ENCODE measurements at regions not wholly inside any gene's neighbourhood (a gene's known extent, or its start where the extent isn't known, plus 50 kb on each side); places are given as distances from the start of the nearest gene placed in this dataset.

DNA sequence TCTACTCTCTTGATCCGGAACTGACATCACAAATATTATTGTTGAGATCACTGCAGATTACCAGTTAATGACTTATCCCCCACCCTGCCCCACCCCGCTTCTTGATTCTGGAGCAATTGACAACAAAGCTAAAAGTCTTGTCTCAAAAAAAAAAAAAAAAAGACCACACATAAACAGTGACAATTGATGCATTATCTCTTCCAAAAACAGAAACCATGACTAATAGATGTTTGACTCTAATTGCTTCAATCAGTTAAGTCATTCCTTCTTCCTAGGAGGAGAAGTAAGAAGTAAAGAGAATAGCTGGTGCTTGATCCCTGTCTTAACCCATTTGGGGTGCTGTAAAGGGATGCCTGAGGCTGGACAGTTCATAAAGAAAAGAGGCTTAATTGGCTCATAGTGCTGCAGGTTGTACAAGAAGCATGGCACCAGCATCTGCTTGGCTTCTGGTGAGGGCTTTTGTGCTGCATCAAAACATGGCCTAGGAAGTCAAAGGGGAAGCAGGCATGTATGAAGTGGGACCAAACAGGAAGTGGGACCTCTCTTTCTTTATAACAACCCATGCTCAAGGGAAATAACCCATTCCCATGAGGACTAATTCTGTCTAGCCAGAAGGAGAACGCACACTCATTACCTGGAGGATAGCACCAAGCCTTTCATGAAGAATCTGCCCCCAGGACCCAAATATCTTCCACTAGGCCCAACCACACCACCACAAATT lies 158.7 kb downstream of the TMEM167A start:
- Histone ChIP-seq H3K27ac (no peak overlapping the region), H3K9me3 (peaks cover 0 to 26% (median 23%) of the 10 kb centered on the region in 8 donors), H3K27me3 (replicated peaks in 1 of 7) (no peaks in the 10 kb centered on the region), H3K36me3 (no peaks in the 10 kb centered on the region), H3K4me3 (no peak overlapping the region), H3K4me1 (no peaks in the 10 kb centered on the region)
- DNase-seq = no peak
- TF ChIP-seq, protein P1, sequence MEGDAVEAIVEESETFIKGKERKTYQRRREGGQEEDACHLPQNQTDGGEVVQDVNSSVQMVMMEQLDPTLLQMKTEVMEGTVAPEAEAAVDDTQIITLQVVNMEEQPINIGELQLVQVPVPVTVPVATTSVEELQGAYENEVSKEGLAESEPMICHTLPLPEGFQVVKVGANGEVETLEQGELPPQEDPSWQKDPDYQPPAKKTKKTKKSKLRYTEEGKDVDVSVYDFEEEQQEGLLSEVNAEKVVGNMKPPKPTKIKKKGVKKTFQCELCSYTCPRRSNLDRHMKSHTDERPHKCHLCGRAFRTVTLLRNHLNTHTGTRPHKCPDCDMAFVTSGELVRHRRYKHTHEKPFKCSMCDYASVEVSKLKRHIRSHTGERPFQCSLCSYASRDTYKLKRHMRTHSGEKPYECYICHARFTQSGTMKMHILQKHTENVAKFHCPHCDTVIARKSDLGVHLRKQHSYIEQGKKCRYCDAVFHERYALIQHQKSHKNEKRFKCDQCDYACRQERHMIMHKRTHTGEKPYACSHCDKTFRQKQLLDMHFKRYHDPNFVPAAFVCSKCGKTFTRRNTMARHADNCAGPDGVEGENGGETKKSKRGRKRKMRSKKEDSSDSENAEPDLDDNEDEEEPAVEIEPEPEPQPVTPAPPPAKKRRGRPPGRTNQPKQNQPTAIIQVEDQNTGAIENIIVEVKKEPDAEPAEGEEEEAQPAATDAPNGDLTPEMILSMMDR (IDR thresholded peaks at IDR 0.05 in 8 of 11, conservative IDR thresholded peaks at IDR 0.05 in 3 of 11) = no peak
- WGBS, 5 donors = 80 to 94% (median 87%) methylated on average over 3 of the region's 3 CpGs
- intact Hi-C loops (cut with DNase I; ENCODE audit: low total_unique reads) = no loop called here

DNA sequence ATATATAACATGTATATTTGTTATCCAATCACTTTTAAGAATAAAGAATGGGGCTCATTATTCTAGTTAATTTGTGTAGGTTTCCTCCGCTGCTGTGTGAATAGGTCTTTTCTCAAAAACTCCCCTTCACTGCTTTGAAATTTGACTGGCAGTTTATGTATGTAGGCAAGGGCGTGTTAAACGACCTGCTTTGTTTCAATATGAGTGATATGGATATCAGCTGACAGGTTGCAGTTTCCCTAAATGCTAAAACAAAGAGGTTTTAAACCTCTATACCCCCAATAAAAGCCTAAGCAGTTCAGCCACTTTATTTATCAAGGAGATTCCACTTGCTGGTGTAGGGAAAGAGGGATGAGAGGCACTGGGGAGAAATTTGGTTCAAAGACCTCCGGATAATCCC lies 159.6 kb downstream of the TMEM167A start:
- Histone ChIP-seq H3K36me3 (no peaks in the 10 kb centered on the region), H3K4me3 (no peak overlapping the region), H3K27ac (no peak overlapping the region), H3K9me3 (peaks cover 0 to 26% (median 23%) of the 10 kb centered on the region in 8 donors), H3K27me3 (replicated peaks in 1 of 7) (no peaks in the 10 kb centered on the region), H3K4me1 (no peaks in the 10 kb centered on the region)
- intact Hi-C loops (cut with DNase I; ENCODE audit: low total_unique reads) = no loop called here
- no peak for TF ChIP-seq POLR2AphosphoS5 (IDR thresholded peaks at IDR 0.05)
- no peak for TF ChIP-seq POLR2A (IDR thresholded peaks at IDR 0.05)
- TF ChIP-seq, protein P1 (IDR thresholded peaks at IDR 0.05 in 8 of 11, conservative IDR thresholded peaks at IDR 0.05 in 3 of 11) = no peak
- DNase-seq = no peak
- WGBS, 5 donors = 67 to 84% (median 81%) methylated on average over 4 of the region's 4 CpGs

DNA sequence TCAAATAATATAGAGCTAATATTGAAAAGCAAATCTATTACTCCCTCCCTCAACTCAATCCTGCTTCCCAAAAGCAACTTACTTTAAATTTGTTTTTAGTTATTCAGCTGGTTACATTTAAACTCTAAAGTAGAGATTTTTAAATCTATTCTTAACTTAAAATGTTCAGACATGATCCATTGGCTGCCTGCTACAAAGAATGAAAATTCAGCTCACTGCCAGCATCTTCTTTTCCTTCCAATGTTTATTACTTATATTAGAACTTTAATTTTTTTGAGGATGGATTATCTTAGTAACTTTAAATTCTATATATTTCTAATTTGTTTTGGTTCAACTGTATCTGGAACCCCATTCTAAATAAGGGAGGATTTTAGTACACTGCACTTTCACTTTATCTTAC lies 163.2 kb downstream of the TMEM167A start:
- H3K9me3 ChIP-seq = peaks cover 0 to 26% (median 23%) of the 10 kb centered on the region in 8 donors
- DNase-seq = no peak
- TF ChIP-seq POLR2AphosphoS5 (IDR thresholded peaks at IDR 0.05) = no peak
- TF ChIP-seq, protein P1 (IDR thresholded peaks at IDR 0.05 in 8 of 11, conservative IDR thresholded peaks at IDR 0.05 in 3 of 11) = no peak
- no peak for TF ChIP-seq POLR2A (IDR thresholded peaks at IDR 0.05)

DNA sequence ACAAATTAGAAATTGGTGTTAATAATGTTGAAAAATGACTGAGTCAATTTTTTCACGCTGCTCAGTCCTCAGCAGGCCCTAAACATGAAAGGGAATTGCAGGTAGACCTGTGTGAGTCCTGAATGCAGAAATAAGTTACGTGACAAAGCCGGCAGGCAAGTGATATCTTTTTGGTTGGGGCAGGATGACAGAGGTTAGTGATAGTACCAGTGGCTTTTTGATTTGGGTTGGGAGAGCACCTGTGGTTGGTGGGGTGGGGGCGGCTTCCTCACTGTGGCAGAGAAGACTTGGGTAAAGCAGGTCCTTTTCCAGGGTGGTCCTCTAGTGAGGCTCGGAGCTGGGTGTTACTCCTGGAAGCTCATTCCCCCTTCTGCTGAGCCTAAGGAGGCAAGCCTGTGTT lies 164.7 kb downstream of the TMEM167A start:
- TF ChIP-seq, protein P1 (IDR thresholded peaks at IDR 0.05 in 8 of 11, conservative IDR thresholded peaks at IDR 0.05 in 3 of 11) = no peak
- TF ChIP-seq POLR2A (IDR thresholded peaks at IDR 0.05) (no peak), POLR2AphosphoS5 (IDR thresholded peaks at IDR 0.05) (no peak)
- WGBS, 5 donors = 67 to 84% (median 80%) methylated on average over 5 of the region's 5 CpGs
- H3K36me3 ChIP-seq = no peaks in the 10 kb centered on the region
- no peak overlapping the region for H3K4me3 ChIP-seq
- intact Hi-C loops (cut with DNase I; ENCODE audit: low total_unique reads) = no loop called here
- H3K27me3 ChIP-seq (replicated peaks in 1 of 7) = no peaks in the 10 kb centered on the region
- peaks cover 0 to 26% (median 23%) of the 10 kb centered on the region in 8 donors for H3K9me3 ChIP-seq
- no peaks in the 10 kb centered on the region for H3K4me1 ChIP-seq
- no peak for DNase-seq
- no peak overlapping the region for H3K27ac ChIP-seq

More for the DNA sequence above, 163.2 kb downstream of the TMEM167A start:
- Histone ChIP-seq H3K27me3 (replicated peaks in 1 of 7) (no peaks in the 10 kb centered on the region), H3K36me3 (no peaks in the 10 kb centered on the region), H3K4me3 (no peak overlapping the region), H3K4me1 (no peaks in the 10 kb centered on the region), H3K27ac (no peak overlapping the region)
- intact Hi-C loops (cut with DNase I; ENCODE audit: low total_unique reads) = no loop called here
